Uterus (tissue), 3 donors: ENCODE measurements at regions not wholly inside any gene's neighbourhood (a gene's known extent, or its start where the extent isn't known, plus 50 kb on each side); places are given as distances from the start of the nearest gene placed in this dataset.

Experiments
- DNase-seq, 2 donors: peaks; one replicate each; pipeline ENCODE4 v3.0.0-alpha.2; 2019 to 2020
- H3K27ac ChIP-seq, 2 donors: fragments of 200-600 bp; sonication (generic); 1 replicate in 1 of 2; 2 replicates in 1 of 2; pipeline ENCODE4 v1.5.1; 2016 to 2018
- H3K27me3 ChIP-seq, 2 donors: fragments of 200-600 bp; sonication (generic); one replicate each; pipeline ENCODE4 v1.5.1; 2018 to 2019; ENCODE audit warnings: control low read depth in 1 of 2
- H3K36me3 ChIP-seq, 2 donors: fragments of 200-600 bp; sonication (generic); one replicate each; pipeline ENCODE4 v1.5.1; 2019; ENCODE audit warnings: control low read depth in 1 of 2
- H3K4me1 ChIP-seq, 2 donors: fragments of 200-600 bp; sonication (generic); one replicate each; pipeline ENCODE4 v1.5.1; 2018 to 2019; ENCODE audit warnings: control low read depth in 1 of 2
- H3K4me3 ChIP-seq, 2 donors: fragments of 200-600 bp; sonication (generic); 1 replicate in 1 of 2; 2 replicates in 1 of 2; pipeline ENCODE4 v1.5.1; 2018 to 2019; ENCODE audit warnings: mild to moderate bottlenecking in 1 of 2
- H3K9me3 ChIP-seq, 2 donors: fragments of 200-600 bp; sonication (generic); one replicate each; pipeline ENCODE4 v1.5.1; 2019; ENCODE audit warnings: control low read depth in 1 of 2
- POLR2A ChIP-seq, 2 donors: fragments of 450-650 bp; IDR thresholded peaks; one replicate each; pipeline ENCODE4 v1.6.1; 2016; ENCODE audit warnings: antibody characterized with exemption in 2 of 2, mild to moderate bottlenecking in 1 of 2, moderate library complexity in 1 of 2
- intact Hi-C: fragments of 100-400 bp; cut with DNase I; formaldehyde crosslinking; loops from one replicate; pipeline ENCODE4 v1.15.1; 2023; ENCODE audit warnings: low total_unique reads
- TF ChIP-seq, protein P1 (sequence below), 4 experiments: fragments of 200-600 bp in 2 of 4; fragments of 450-650 bp in 2 of 4; sonication (generic) in 2 of 4; IDR thresholded peaks; one replicate each; pipeline ENCODE4 v1.5.1; 2016 to 2019; ENCODE audit warnings: antibody characterized with exemption in 4 of 4, mild to moderate bottlenecking in 2 of 4, moderate library complexity in 1 of 4
- donor health status: DM: yes; HTN: yes; CAD: no.

DNA sequence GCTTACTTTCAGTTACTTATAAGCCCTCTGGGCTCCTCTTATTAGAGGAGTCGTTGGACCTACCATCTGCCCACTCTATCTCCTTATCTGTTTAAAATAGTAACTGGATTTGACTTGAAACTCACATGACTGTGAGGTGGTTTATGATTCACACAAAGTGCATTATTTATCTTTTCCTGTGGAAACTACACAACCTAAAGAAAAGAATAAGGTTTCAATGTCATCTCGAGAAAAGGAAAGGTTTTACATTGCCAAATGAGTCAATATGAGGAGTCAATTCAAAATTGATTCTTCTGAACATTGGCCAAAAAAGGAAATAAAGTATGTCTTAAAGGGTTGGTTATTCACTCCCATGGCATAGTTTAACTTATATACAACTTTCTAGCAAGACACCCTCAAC lies 225.0 kb upstream of the G2E3 start:
- H3K9me3 ChIP-seq, result no peaks in the 10 kb centered on the region
- intact Hi-C loops, result no loop called here
- H3K27me3 ChIP-seq, result no peaks in the 10 kb centered on the region
- H3K36me3 ChIP-seq, result no peaks in the 10 kb centered on the region
- H3K27ac ChIP-seq, result no peak overlapping the region
- no peaks in the 10 kb centered on the region for H3K4me1 ChIP-seq
- TF ChIP-seq POLR2A (IDR thresholded peaks at IDR 0.05), result no peak
- TF ChIP-seq, protein P1, sequence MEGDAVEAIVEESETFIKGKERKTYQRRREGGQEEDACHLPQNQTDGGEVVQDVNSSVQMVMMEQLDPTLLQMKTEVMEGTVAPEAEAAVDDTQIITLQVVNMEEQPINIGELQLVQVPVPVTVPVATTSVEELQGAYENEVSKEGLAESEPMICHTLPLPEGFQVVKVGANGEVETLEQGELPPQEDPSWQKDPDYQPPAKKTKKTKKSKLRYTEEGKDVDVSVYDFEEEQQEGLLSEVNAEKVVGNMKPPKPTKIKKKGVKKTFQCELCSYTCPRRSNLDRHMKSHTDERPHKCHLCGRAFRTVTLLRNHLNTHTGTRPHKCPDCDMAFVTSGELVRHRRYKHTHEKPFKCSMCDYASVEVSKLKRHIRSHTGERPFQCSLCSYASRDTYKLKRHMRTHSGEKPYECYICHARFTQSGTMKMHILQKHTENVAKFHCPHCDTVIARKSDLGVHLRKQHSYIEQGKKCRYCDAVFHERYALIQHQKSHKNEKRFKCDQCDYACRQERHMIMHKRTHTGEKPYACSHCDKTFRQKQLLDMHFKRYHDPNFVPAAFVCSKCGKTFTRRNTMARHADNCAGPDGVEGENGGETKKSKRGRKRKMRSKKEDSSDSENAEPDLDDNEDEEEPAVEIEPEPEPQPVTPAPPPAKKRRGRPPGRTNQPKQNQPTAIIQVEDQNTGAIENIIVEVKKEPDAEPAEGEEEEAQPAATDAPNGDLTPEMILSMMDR (IDR thresholded peaks at IDR 0.05), result no peak
- no peak overlapping the region for H3K4me3 ChIP-seq
- no peak for DNase-seq

DNA sequence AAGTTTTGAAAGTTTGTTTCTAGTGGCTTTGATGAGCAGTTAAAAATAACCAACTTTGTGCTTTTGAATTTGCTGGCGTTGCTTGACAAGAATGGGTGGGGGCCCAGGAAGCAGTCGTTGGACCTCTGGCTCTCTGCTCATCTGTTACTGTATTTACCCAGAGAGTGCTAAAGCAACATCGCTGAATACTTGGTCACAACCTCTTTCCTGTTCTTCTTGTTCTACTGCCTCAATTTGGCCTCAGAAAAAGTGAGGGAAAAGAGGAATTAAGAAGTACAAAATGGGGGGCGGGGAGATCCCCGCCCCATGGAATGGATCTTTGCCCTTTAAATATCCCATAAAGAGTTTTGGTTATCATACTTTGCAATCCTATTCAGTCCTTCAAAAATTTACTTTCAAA lies 221.5 kb upstream of the G2E3 start:
- Histone ChIP-seq H3K9me3 (no peaks in the 10 kb centered on the region), H3K27ac (no peak overlapping the region), H3K4me3 (no peak overlapping the region), H3K36me3 (no peaks in the 10 kb centered on the region), H3K27me3 (no peaks in the 10 kb centered on the region), H3K4me1 (no peaks in the 10 kb centered on the region)
- no peak for TF ChIP-seq POLR2A (IDR thresholded peaks at IDR 0.05)
- TF ChIP-seq, protein P1 (IDR thresholded peaks at IDR 0.05), result no peak
- DNase-seq, result no peak
- intact Hi-C loops, result no loop called here

DNA sequence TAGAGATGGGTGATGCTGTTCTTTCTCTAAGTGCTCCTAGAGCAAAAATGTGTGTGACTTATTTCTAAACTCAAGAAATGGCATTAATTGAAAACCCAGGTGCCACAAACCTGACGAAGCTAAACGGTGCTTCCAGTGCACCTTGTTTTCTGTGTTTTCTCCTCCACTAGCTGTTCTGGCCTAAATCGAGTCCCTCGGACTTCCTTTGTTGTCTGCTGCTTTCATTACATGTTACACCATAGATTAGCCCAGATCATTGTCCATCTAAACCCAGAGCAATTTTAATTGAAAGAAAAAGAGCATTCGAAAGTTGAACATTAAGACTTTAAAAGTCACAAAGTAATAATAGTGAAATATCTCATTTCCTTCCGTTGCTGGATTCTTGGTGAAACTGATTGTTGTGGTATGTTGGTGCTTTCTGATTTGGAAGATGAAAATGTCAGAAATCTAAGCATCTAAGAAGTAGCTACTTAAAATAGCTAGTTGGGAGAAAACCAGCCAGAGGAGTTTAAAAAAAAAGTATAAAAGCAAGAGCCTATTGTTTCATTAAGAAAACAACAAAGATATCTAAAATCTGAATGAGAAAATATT lies 219.6 kb upstream of the G2E3 start:
- no peaks in the 10 kb centered on the region for H3K4me1 ChIP-seq
- H3K36me3 ChIP-seq, result no peaks in the 10 kb centered on the region
- H3K9me3 ChIP-seq, result no peaks in the 10 kb centered on the region
- no peak for DNase-seq
- H3K27me3 ChIP-seq, result no peaks in the 10 kb centered on the region
- H3K27ac ChIP-seq, result no peak overlapping the region
- TF ChIP-seq POLR2A (IDR thresholded peaks at IDR 0.05), result no peak
- TF ChIP-seq, protein P1 (IDR thresholded peaks at IDR 0.05), result no peak
- H3K4me3 ChIP-seq, result no peak overlapping the region
- intact Hi-C loops, result no loop called here

DNA sequence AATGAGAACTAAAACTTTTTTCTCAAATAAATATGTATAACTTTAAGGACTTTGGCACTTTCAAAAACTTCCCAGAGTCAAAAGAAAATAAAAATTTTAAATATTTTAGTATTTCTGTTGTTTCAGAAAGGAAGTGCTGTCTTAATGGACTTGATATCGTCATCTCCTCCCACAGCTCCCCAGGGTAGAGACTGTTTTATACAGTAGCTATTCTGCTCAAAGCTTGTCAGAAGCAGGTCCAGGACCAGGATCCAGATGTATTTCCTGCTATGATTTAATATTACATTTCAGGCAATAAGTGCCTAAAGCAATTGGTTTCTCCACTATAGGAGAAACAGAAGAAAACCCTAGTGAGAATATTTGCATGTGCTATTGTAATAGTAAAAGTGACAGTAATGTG lies 218.5 kb upstream of the G2E3 start:
- TF ChIP-seq POLR2A (IDR thresholded peaks at IDR 0.05), result no peak
- TF ChIP-seq, protein P1 (IDR thresholded peaks at IDR 0.05), result no peak
- no peak for DNase-seq
- intact Hi-C loops, result no loop called here
- no peaks in the 10 kb centered on the region for H3K9me3 ChIP-seq
- H3K4me1 ChIP-seq, result no peaks in the 10 kb centered on the region
- no peaks in the 10 kb centered on the region for H3K27me3 ChIP-seq
- H3K27ac ChIP-seq, result no peak overlapping the region
- no peaks in the 10 kb centered on the region for H3K36me3 ChIP-seq
- H3K4me3 ChIP-seq, result no peak overlapping the region

DNA sequence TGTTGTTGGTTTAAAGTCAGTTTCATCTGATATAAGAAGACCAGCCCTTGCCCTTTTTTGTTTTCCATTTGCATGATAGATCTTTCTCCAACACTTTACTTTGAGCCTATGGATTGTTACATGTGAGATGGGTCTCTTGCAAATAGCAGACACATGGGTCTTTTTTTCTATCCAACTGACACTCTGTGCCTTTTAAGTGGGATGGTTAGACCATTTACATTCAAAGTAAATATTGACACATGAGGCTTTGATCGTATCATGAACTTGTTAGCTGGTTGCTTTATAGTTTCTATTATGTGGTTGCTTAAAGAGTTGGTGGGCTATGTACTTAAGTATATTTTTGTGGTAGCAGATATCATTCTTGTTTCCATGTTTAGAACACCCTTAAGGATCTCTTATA lies 213.4 kb upstream of the G2E3 start:
- no peaks in the 10 kb centered on the region for H3K27me3 ChIP-seq
- TF ChIP-seq POLR2A (IDR thresholded peaks at IDR 0.05), result no peak
- TF ChIP-seq, protein P1 (IDR thresholded peaks at IDR 0.05), result no peak
- H3K36me3 ChIP-seq, result no peaks in the 10 kb centered on the region
- DNase-seq, result no peak
- H3K4me3 ChIP-seq, result no peak overlapping the region
- H3K9me3 ChIP-seq, result no peaks in the 10 kb centered on the region
- intact Hi-C loops, result no loop called here
- H3K4me1 ChIP-seq, result no peaks in the 10 kb centered on the region
- H3K27ac ChIP-seq, result no peak overlapping the region
